DOHH2 (cell line): ENCODE measurements at regions not wholly inside any gene's neighbourhood (a gene's known extent, or its start where the extent isn't known, plus 50 kb on each side); places are given as distances from the start of the nearest gene placed in this dataset.

Experiments used
- H3F3A ChIP-seq: fragments of 200-600 bp; sonication (generic), shearing (Covaris generic); 2 replicates; pipeline ENCODE4 v1.6.0; 2016; ENCODE audit warnings: antibody characterized with exemption, mild to moderate bottlenecking; ENCODE audit not compliant: control insufficient read depth, insufficient read depth
- H3K27ac ChIP-seq: fragments of 200-600 bp; sonication (generic); 2 replicates; pipeline ENCODE4 v1.5.1; 2014; ENCODE audit warnings: low read depth, mild to moderate bottlenecking, low read length, moderate library complexity
- H3K27me3 ChIP-seq: fragments of 200-600 bp; sonication (generic); 2 replicates; pipeline ENCODE4 v1.6.1; 2014; ENCODE audit warnings: mild to moderate bottlenecking, low read length, mixed read lengths; ENCODE audit not compliant: control insufficient read depth
- H3K36me3 ChIP-seq: fragments of 200-600 bp; sonication (generic); 2 replicates; pipeline ENCODE4 v1.6.1; 2014; ENCODE audit warnings: mild to moderate bottlenecking, low read length, moderate library complexity, mixed read lengths; ENCODE audit not compliant: control insufficient read depth
- H3K4me1 ChIP-seq: fragments of 200-600 bp; sonication (generic); 2 replicates; pipeline ENCODE4 v1.6.1; 2014; ENCODE audit warnings: mild to moderate bottlenecking, low read length, mixed read lengths; ENCODE audit not compliant: control insufficient read depth
- H3K4me2 ChIP-seq: fragments of 200-600 bp; sonication (generic); 2 replicates; pipeline ENCODE4 v1.6.0; 2014; ENCODE audit warnings: mild to moderate bottlenecking, low read length, moderate library complexity
- H3K4me3 ChIP-seq: fragments of 200-600 bp; sonication (generic); 2 replicates; pipeline ENCODE4 v1.5.1; 2014; ENCODE audit warnings: mild to moderate bottlenecking, low read length, mixed read lengths
- H3K79me2 ChIP-seq: fragments of 200-600 bp; sonication (generic); 2 replicates; pipeline ENCODE4 v1.6.1; 2014; ENCODE audit warnings: mild to moderate bottlenecking, low read length, mixed read lengths; ENCODE audit not compliant: control insufficient read depth
- H3K9me2 ChIP-seq: fragments of 200-600 bp; sonication (generic); replicated peaks from 2 replicates; pipeline ENCODE4 v1.6.1; 2014; ENCODE audit warnings: mild to moderate bottlenecking, low read length, mixed read lengths; ENCODE audit not compliant: control insufficient read depth
- H3K9me3 ChIP-seq: fragments of 200-600 bp; sonication (generic); 2 replicates; pipeline ENCODE4 v1.6.1; 2014; ENCODE audit warnings: antibody characterized with exemption, low read length, mixed read lengths; ENCODE audit not compliant: control insufficient read depth, insufficient read depth
- H4K20me1 ChIP-seq: fragments of 200-600 bp; sonication (generic); 2 replicates; pipeline ENCODE4 v1.6.0; 2014; ENCODE audit warnings: low read depth, mild to moderate bottlenecking, antibody characterized with exemption, low read length, moderate library complexity; ENCODE audit not compliant: control insufficient read depth, insufficient read depth
- CTCF ChIP-seq: fragments of 200-600 bp; sonication (generic); IDR thresholded peaks from one replicate; pipeline ENCODE4 v1.5.1; 2014; ENCODE audit warnings: antibody characterized with exemption, mild to moderate bottlenecking, low read depth, low read length; ENCODE audit not compliant: poor library complexity, severe bottlenecking
- EZH2phosphoT487 ChIP-seq: fragments of 200-600 bp; sonication (generic); IDR thresholded peaks from 2 replicates; pipeline ENCODE4 v1.6.1; 2017; ENCODE audit warnings: borderline replicate concordance, mild to moderate bottlenecking, antibody characterized with exemption, low read length, moderate library complexity, mixed read lengths

GRCh38 chr7:121795736-121796135, 77.2 kb upstream of the PTPRZ1 start:
- Histone ChIP-seq H3K36me3 (no peaks in the 10 kb centered on the region), H3K27ac (no peak overlapping the region), H3K4me2 (no peak overlapping the region), H3F3A (no peaks in the 10 kb centered on the region), H3K79me2 (no peaks in the 10 kb centered on the region), H3K4me3 (no peak overlapping the region), H3K27me3 (no peaks in the 10 kb centered on the region), H3K4me1 (no peaks in the 10 kb centered on the region), H3K9me3 (no peaks in the 10 kb centered on the region), H3K9me2 (no peaks in the 10 kb centered on the region), H4K20me1 (no peaks in the 10 kb centered on the region)
- TF ChIP-seq EZH2phosphoT487 (no peak), CTCF (no peak)

DNA sequence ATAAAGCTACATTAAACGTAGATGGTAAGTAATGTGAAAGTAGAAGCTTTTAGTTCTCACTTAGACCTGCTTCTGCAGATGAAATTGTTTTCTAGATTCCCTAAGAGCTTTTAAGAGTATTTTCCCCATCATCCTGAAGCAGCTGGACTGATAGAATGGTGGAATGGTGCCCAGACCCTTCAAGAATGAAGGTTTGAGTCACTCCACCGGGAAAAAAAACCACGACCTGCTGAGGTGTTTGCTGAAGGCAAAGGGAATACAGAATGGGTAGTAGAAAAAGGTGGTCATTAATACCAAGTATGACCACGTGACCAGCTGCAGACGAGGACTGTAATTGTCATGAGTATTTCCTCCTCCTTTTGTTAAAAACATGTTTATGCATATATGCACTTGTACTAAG, 79.2 kb upstream of the PTPRZ1 start:
- no peak overlapping the region for H3K4me3 ChIP-seq
- no peaks in the 10 kb centered on the region for H3K79me2 ChIP-seq
- no peak overlapping the region for H3K4me2 ChIP-seq
- no peaks in the 10 kb centered on the region for H4K20me1 ChIP-seq
- no peaks in the 10 kb centered on the region for H3K9me3 ChIP-seq
- no peaks in the 10 kb centered on the region for H3K36me3 ChIP-seq
- no peaks in the 10 kb centered on the region for H3K9me2 ChIP-seq
- H3K4me1 ChIP-seq = no peaks in the 10 kb centered on the region
- H3F3A ChIP-seq = no peaks in the 10 kb centered on the region
- TF ChIP-seq EZH2phosphoT487 (no peak), CTCF (no peak)
- no peaks in the 10 kb centered on the region for H3K27me3 ChIP-seq
- no peak overlapping the region for H3K27ac ChIP-seq

GRCh38 chr7:121777672-121778071, 95.3 kb upstream of the PTPRZ1 start:
- H3K4me2 ChIP-seq = no peak overlapping the region
- no peaks in the 10 kb centered on the region for H4K20me1 ChIP-seq
- H3K4me1 ChIP-seq = no peaks in the 10 kb centered on the region
- H3K4me3 ChIP-seq = no peak overlapping the region
- H3F3A ChIP-seq = no peaks in the 10 kb centered on the region
- H3K9me3 ChIP-seq = no peaks in the 10 kb centered on the region
- no peaks in the 10 kb centered on the region for H3K79me2 ChIP-seq
- TF ChIP-seq EZH2phosphoT487 (no peak), CTCF (no peak)
- no peaks in the 10 kb centered on the region for H3K9me2 ChIP-seq
- H3K27ac ChIP-seq = no peak overlapping the region
- H3K36me3 ChIP-seq = no peaks in the 10 kb centered on the region
- H3K27me3 ChIP-seq = no peaks in the 10 kb centered on the region

DNA sequence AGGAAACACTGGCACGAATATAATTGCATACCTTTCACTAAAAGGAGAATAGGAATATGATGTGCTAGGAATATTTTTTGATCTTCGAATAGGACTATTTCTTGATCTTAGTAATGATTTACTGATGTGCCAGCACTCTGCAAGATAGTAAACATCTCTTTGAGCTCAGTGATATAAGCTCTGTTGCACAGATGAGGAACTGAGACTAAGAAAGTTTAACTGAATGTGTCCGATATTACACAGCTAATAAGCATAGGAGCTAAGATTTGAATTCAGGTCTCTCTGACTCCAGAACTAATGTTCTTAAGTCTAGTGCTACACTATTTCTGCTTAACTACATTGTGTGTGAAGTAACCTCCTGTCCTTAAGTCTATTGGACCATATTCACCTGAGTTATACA, 98.4 kb upstream of the PTPRZ1 start:
- Histone ChIP-seq H3K36me3 (no peaks in the 10 kb centered on the region), H3K4me2 (no peak overlapping the region), H3K9me3 (no peaks in the 10 kb centered on the region), H3K27ac (no peak overlapping the region), H3K9me2 (no peaks in the 10 kb centered on the region), H3K27me3 (no peaks in the 10 kb centered on the region), H3K4me1 (peaks cover 3% of the 10 kb centered on the region; the same call in 1 of the 2 replicates), H3K79me2 (no peaks in the 10 kb centered on the region), H4K20me1 (no peaks in the 10 kb centered on the region), H3K4me3 (no peak overlapping the region), H3F3A (no peaks in the 10 kb centered on the region)
- TF ChIP-seq CTCF (no peak), EZH2phosphoT487 (no peak)
